Mesenchymal stem cell (in vitro differentiated cells and primary cell): ENCODE measurements at regions not wholly inside any gene's neighbourhood (a gene's known extent, or its start where the extent isn't known, plus 50 kb on each side); places are given as distances from the start of the nearest gene placed in this dataset.

Experiments used
- DNase-seq: peaks from one replicate; pipeline ENCODE4 v3.0.0-alpha.2; 2013
- H2AFZ ChIP-seq: one replicate; pipeline ENCODE4 v1.6.1; 2013; ENCODE audit warnings: low read depth, mild to moderate bottlenecking, control low read depth, inconsistent platforms, low read length, moderate library complexity
- H2AK5ac ChIP-seq: 2 replicates; pipeline ENCODE4 v1.6.1; 2013; ENCODE audit warnings: low read length, moderate library complexity, mild to moderate bottlenecking, inconsistent platforms; ENCODE audit not compliant: severe bottlenecking
- H2BK120ac ChIP-seq: one replicate; pipeline ENCODE4 v1.6.1; 2013; ENCODE audit warnings: low read depth, mild to moderate bottlenecking, inconsistent platforms, low read length, moderate library complexity
- H2BK12ac ChIP-seq, 2 experiments: one replicate each; pipeline ENCODE4 v1.6.1; 2013; ENCODE audit warnings: inconsistent platforms in 2 of 2, low read length in 2 of 2, mild to moderate bottlenecking in 2 of 2, moderate library complexity in 2 of 2, control low read depth in 1 of 2
- H2BK15ac ChIP-seq: one replicate; pipeline ENCODE4 v1.6.1; 2013; ENCODE audit warnings: mild to moderate bottlenecking, low read depth, inconsistent platforms; ENCODE audit not compliant: poor library complexity, severe bottlenecking
- H2BK5ac ChIP-seq: 2 replicates; pipeline ENCODE4 v1.6.1; 2013; ENCODE audit warnings: low read depth, mild to moderate bottlenecking, low read length, control low read depth, inconsistent platforms; ENCODE audit not compliant: poor library complexity, severe bottlenecking
- H3K14ac ChIP-seq, 2 experiments: one replicate each; pipeline ENCODE4 v1.6.1; 2013; ENCODE audit warnings: inconsistent platforms in 2 of 2, low read length in 2 of 2, control low read depth in 1 of 2, mild to moderate bottlenecking in 1 of 2, moderate library complexity in 1 of 2
- H3K18ac ChIP-seq, 2 experiments: one replicate each; pipeline ENCODE4 v1.6.1; 2013; ENCODE audit warnings: inconsistent platforms in 2 of 2, low read length in 2 of 2, control low read depth in 1 of 2, low read depth in 1 of 2, mild to moderate bottlenecking in 1 of 2
- H3K23ac ChIP-seq, 2 experiments: one replicate each; pipeline ENCODE4 v1.6.1; 2013; ENCODE audit warnings: inconsistent platforms in 2 of 2, low read length in 2 of 2, mild to moderate bottlenecking in 2 of 2, moderate library complexity in 2 of 2, control low read depth in 1 of 2
- H3K27ac ChIP-seq: 2 replicates; pipeline ENCODE4 v1.5.1; 2013; ENCODE audit warnings: mild to moderate bottlenecking, moderate library complexity, low read length, control low read depth, inconsistent platforms; ENCODE audit not compliant: poor library complexity, severe bottlenecking
- H3K27me3 ChIP-seq, 2 experiments: 2 replicates each; pipeline versions ENCODE4 v1.6.1 to v1.7.0; 2013; ENCODE audit warnings: low read length in 2 of 2, mild to moderate bottlenecking in 2 of 2, moderate library complexity in 2 of 2, control low read depth in 1 of 2, inconsistent platforms in 1 of 2; ENCODE audit not compliant: control insufficient read depth in 1 of 2, insufficient read depth in 1 of 2
- H3K36me3 ChIP-seq, 2 experiments: 2 replicates each; pipeline versions ENCODE4 v1.6.1 to v1.7.0; 2013; ENCODE audit warnings: low read length in 2 of 2, control low read depth in 1 of 2, inconsistent platforms in 1 of 2, low read depth in 1 of 2, mild to moderate bottlenecking in 1 of 2; ENCODE audit not compliant: insufficient read depth in 2 of 2, control insufficient read depth in 1 of 2
- H3K4ac ChIP-seq, 2 experiments: one replicate each; pipeline ENCODE4 v1.6.1; 2013; ENCODE audit warnings: inconsistent platforms in 2 of 2, low read length in 2 of 2, mild to moderate bottlenecking in 2 of 2, moderate library complexity in 2 of 2, control low read depth in 1 of 2, low read depth in 1 of 2
- H3K4me1 ChIP-seq: 2 replicates; pipeline ENCODE4 v1.6.1; 2013; ENCODE audit warnings: low read depth, low read length, control low read depth; ENCODE audit not compliant: control insufficient read depth, insufficient read depth
- H3K4me2 ChIP-seq: 2 replicates; pipeline ENCODE4 v1.6.1; 2013; ENCODE audit warnings: low read length, mild to moderate bottlenecking, inconsistent platforms; ENCODE audit not compliant: poor library complexity, severe bottlenecking
- H3K4me3 ChIP-seq, 2 experiments: 2 replicates each; pipeline versions ENCODE4 v1.5.1 to v1.7.0; 2013; ENCODE audit warnings: low read length in 2 of 2, mild to moderate bottlenecking in 2 of 2, control low read depth in 1 of 2, low read depth in 1 of 2; ENCODE audit not compliant: insufficient read depth in 1 of 2
- H3K79me1 ChIP-seq: replicated peaks from 2 replicates; pipeline ENCODE4 v1.6.1; 2013; ENCODE audit warnings: mild to moderate bottlenecking, control low read depth, low read length, inconsistent platforms; ENCODE audit not compliant: poor library complexity, severe bottlenecking
- H3K9ac ChIP-seq: 2 replicates; pipeline ENCODE4 v1.7.0; 2013; ENCODE audit warnings: mild to moderate bottlenecking, low read length, moderate library complexity
- H3K9me3 ChIP-seq: 2 replicates; pipeline ENCODE4 v1.7.0; 2013; ENCODE audit warnings: mild to moderate bottlenecking, low read length; ENCODE audit not compliant: control insufficient read depth
- H4K8ac ChIP-seq: one replicate; pipeline ENCODE4 v1.6.1; 2013; ENCODE audit warnings: inconsistent platforms, mild to moderate bottlenecking, low read length, moderate library complexity
- H4K91ac ChIP-seq: one replicate; pipeline ENCODE4 v1.6.1; 2013; ENCODE audit warnings: mild to moderate bottlenecking, low read length, inconsistent platforms
- WGBS: methylation state at CpG from one replicate; pipeline ENCODE4 v1.1.7; 2013; ENCODE audit warnings: mixed read lengths; 5-methylcytosine and 5-hydroxymethylcytosine counted together

GRCh38 chr9:82519332-82519731, 530.8 kb downstream of the SPATA31D1 start:
- Histone ChIP-seq H2BK15ac (no peak overlapping the region), H3K4me1 (no peaks in the 10 kb centered on the region), H3K18ac (no peak overlapping the region), H4K8ac (no peak overlapping the region), H2BK5ac (no peak overlapping the region), H2AFZ (no peak overlapping the region), H2AK5ac (no peak overlapping the region), H3K79me1 (no peaks in the 10 kb centered on the region), H3K27ac (no peak overlapping the region), H4K91ac (no peak overlapping the region), H3K36me3 (no peaks in the 10 kb centered on the region), H2BK120ac (no peak overlapping the region), H2BK12ac (no peak overlapping the region), H3K23ac (no peak overlapping the region), H3K14ac (no peak overlapping the region), H3K9me3 (peaks cover 8% of the 10 kb centered on the region), H3K9ac (no peak overlapping the region), H3K27me3 (peaks cover 4 to 9% of the 10 kb centered on the region in 2 experiments), H3K4me3 (no peak overlapping the region), H3K4me2 (no peak overlapping the region), H3K4ac (no peak overlapping the region)
- 43% methylated on average over 1 of the region's 1 CpG for WGBS
- no peak for DNase-seq

GRCh38 chr9:82524407-82524806, 535.8 kb downstream of the SPATA31D1 start:
- Histone ChIP-seq H4K8ac (no peak overlapping the region), H2AK5ac (no peak overlapping the region), H3K4me3 (no peak overlapping the region), H3K18ac (no peak overlapping the region), H3K23ac (no peak overlapping the region), H2BK5ac (no peak overlapping the region), H2BK15ac (no peak overlapping the region), H3K4ac (no peak overlapping the region), H4K91ac (no peak overlapping the region), H3K36me3 (no peaks in the 10 kb centered on the region), H3K27ac (no peak overlapping the region), H3K9me3 (peaks cover 38% of the 10 kb centered on the region), H3K4me2 (no peak overlapping the region), H2BK120ac (no peak overlapping the region), H3K4me1 (no peaks in the 10 kb centered on the region), H3K79me1 (no peaks in the 10 kb centered on the region), H2BK12ac (no peak overlapping the region), H3K27me3 (no peaks in the 10 kb centered on the region), H2AFZ (no peak overlapping the region), H3K9ac (no peak overlapping the region), H3K14ac (no peak overlapping the region)
- DNase-seq: no peak
- WGBS: 93% methylated on average over 1 of the region's 1 CpG

GRCh38 chr9:82526577-82526976, 536.4 kb downstream of the RASEF start:
- peaks cover 38% of the 10 kb centered on the region for H3K9me3 ChIP-seq
- H3K14ac ChIP-seq: no peak overlapping the region
- no peak overlapping the region for H2AFZ ChIP-seq
- no peak overlapping the region for H3K4me3 ChIP-seq
- no peak overlapping the region for H2AK5ac ChIP-seq
- H3K9ac ChIP-seq: no peak overlapping the region
- H2BK5ac ChIP-seq: no peak overlapping the region
- no peak overlapping the region for H2BK15ac ChIP-seq
- H4K91ac ChIP-seq: no peak overlapping the region
- no peak overlapping the region for H3K27ac ChIP-seq
- no peaks in the 10 kb centered on the region for H3K27me3 ChIP-seq
- H3K4me1 ChIP-seq: no peaks in the 10 kb centered on the region
- no peak overlapping the region for H3K4me2 ChIP-seq
- H3K23ac ChIP-seq: no peak overlapping the region
- H3K4ac ChIP-seq: no peak overlapping the region
- H3K36me3 ChIP-seq: no peaks in the 10 kb centered on the region
- no peak overlapping the region for H4K8ac ChIP-seq
- H3K18ac ChIP-seq: no peak overlapping the region
- no CpG with 5 or more reads among the region's 1 CpG for WGBS
- H2BK120ac ChIP-seq: no peak overlapping the region
- H3K79me1 ChIP-seq: no peaks in the 10 kb centered on the region
- DNase-seq: no peak
- no peak overlapping the region for H2BK12ac ChIP-seq

DNA sequence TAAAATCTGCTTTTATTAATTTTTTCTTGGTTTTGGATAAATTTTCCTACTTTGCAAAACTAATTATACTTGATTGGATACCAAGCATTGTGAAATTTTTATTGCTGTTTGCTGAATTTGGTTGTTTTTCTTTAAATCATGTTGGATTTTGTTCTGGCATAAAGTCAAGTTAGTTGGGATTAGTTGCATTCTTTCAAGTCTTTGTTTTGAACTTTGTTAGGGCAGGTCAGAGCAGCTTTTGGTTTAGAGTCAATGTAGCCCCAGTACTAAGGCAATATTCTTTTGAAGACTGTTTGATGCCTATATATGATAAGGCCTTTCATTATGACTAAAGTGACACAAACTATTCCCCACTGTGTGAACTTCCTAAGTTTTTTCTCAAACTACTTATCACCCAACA, 531.1 kb downstream of the RASEF start:
- no peaks in the 10 kb centered on the region for H3K27me3 ChIP-seq
- no peak overlapping the region for H3K27ac ChIP-seq
- H3K4me2 ChIP-seq: no peak overlapping the region
- H2BK12ac ChIP-seq: no peak overlapping the region
- H3K23ac ChIP-seq: no peak overlapping the region
- H2BK15ac ChIP-seq: no peak overlapping the region
- no peak overlapping the region for H3K4ac ChIP-seq
- H3K9me3 ChIP-seq: peaks cover 8% of the 10 kb centered on the region
- no peak overlapping the region for H3K18ac ChIP-seq
- H2BK120ac ChIP-seq: no peak overlapping the region
- H4K91ac ChIP-seq: no peak overlapping the region
- H4K8ac ChIP-seq: no peak overlapping the region
- no peaks in the 10 kb centered on the region for H3K36me3 ChIP-seq
- no peaks in the 10 kb centered on the region for H3K79me1 ChIP-seq
- H3K4me1 ChIP-seq: no peaks in the 10 kb centered on the region
- no peak overlapping the region for H2AFZ ChIP-seq
- no peak for DNase-seq
- no peak overlapping the region for H2BK5ac ChIP-seq
- H3K4me3 ChIP-seq: no peak overlapping the region
- no peak overlapping the region for H3K14ac ChIP-seq
- H2AK5ac ChIP-seq: no peak overlapping the region
- H3K9ac ChIP-seq: no peak overlapping the region
